ENCODE measurements at regions not wholly inside any gene's neighbourhood (a gene's known extent, or its start where the extent isn't known, plus 50 kb on each side); places are given as distances from the start of the nearest gene placed in this dataset.
A peak's percentile ranks its signal among the peaks of the same experiment; 100 is the strongest.
"Not testable (repeated sequence)": the region's sequence is repeated elsewhere in the genome, so short reads cannot be mapped to it uniquely, and the experiment has no call there.

- DNase-seq = no peak
Observed at GRCh38 chr9:31490551-31491106, 893.8 kb upstream of the ACO1 start.

DNA sequence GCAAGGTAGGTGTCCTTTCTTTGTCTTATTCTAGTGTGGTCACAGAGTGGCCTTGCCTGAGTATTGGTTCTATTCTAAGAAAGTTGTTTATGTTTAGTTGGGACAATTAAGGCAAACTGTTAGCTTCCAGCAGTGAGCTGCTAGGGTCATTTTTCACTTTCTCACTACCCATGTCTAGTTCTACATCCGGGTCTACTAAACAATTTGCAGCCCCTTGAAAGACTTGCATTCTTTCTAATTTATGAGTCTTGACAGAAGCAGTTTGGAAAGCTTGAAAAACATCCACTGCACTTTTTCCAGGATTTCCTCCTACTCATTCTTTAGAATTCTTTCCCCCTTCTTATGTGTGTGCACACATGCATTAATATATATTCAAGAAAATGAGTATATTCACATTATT, 892.2 kb upstream of the ACO1 start:
- DNase-seq = no peak

DNA sequence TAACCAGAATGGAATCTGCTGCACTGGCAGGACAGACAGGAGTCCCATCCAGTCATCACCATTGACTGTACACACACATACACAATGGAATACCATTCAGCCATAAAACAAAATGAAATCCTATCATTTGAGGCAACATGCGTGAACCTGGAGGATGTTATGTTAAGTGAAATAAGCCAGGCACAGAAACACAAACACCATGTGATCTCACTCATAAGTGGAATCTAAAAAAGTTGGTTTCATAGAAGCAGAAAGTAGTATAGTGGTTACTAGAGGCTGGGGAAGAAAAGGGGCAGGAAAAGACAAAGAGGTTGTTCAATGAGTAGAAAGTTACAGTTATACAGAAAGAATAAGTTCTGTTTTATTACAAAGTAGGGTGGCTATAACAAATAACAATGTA, 884.0 kb upstream of the ACO1 start:
- no peak for DNase-seq

GRCh38 chr9:31519011-31519410, 865.4 kb upstream of the ACO1 start:
- DNase-seq = no peak

DNA sequence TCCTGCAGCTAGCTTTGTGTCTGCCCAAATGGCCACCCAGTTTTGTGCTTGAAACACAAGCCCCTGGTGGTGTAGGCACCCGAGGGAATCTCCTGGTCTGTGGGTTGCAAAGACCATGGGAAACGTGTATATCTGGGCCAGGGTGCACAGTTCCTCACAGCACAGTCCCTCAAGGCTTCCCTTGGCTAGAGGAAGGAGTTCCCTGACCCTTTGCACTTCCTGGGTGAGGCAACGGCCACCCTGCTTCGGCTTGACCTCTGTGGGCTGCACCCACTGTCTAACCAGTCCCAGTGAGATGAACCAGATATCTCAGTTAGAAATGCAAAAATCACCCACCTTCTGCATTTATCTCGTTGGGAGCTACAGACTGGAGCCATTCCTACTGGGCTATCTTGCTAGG, 865.0 kb upstream of the ACO1 start:
- no peak for DNase-seq

GRCh38 chr9:31519826-31520225, 864.6 kb upstream of the ACO1 start:
- DNase-seq = no peak

GRCh38 chr9:31520301-31521085, 864.0 kb upstream of the ACO1 start:
- no peak for DNase-seq

DNA sequence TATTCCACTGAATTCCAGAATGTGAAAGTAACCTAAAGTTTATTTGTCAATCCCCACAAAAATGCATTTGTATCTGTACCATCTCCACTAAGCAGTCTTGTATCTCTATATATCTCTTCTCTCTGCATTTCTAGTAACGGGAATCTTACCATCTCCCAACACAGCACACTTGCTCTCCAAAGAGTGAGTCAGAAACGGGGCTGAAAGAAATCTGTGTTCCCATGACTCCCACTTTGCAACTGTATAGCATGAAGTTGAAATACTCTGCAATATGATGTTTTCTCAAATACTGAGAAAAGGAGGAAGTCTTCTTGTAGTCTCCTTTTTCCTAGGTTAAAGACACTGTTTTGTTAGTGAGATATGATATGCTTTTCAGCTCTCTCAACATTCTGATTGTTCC, 848.8 kb upstream of the ACO1 start:
- no peak for DNase-seq

- no peak for DNase-seq
Observed at GRCh38 chr9:31536471-31536870, 848.0 kb upstream of the ACO1 start.

DNA sequence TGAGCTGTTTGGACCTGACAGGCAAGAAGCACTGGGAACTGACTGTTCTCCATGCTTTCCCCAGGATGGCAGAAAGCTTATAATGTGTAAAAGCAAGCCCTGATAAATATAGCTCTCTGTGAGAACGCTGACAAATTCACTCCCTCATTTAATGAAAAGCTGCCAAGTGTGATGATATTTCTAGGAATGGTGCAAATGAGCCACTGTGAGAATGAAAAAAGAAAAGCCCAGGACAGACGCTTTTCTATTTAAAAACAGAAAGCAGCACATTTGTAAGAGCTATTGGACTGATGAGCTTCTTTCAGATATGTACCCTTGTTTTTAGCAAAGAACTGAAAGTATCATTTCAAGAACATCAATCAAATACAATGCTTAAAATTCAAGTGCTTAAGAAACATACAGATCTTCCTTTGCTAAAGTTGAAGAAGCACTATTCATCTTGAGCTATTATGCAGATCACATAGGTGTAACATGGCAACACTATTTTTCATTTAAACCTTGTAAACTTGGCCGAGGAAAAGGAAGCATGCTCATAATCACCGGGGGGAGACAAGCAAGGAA, 842.6 kb upstream of the ACO1 start:
- no peak for DNase-seq

DNA sequence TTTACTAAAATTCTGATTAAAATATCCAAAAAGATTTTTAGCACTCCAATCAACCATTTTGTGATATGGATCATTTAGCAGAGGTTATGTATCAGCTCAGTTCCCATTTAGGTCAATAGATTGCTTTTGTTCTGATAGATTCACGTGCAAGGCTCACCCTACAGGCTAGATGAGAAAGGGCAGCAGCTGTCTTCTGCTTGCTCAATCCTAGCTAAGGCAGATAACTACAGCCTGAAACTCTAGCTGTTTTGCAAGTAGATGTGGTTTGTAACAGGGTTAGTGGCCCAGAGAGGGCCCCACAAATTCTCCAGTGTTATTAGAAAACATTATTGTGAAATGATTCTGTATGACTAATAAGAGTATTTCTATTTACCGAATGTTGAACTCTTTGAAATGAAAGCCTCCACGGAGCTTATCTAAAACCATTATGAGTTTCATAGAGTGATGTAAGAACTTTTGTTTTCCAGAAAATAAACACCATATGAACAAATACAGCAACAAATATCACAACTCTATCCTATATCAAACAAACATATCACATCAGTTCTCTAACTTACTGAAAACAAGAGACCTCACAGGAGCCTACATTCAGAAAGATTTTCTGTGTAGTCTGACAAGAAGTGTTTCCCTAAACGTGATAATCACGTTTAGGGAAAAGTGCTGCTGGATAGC, 841.9 kb upstream of the ACO1 start:
- no peak for DNase-seq

DNA sequence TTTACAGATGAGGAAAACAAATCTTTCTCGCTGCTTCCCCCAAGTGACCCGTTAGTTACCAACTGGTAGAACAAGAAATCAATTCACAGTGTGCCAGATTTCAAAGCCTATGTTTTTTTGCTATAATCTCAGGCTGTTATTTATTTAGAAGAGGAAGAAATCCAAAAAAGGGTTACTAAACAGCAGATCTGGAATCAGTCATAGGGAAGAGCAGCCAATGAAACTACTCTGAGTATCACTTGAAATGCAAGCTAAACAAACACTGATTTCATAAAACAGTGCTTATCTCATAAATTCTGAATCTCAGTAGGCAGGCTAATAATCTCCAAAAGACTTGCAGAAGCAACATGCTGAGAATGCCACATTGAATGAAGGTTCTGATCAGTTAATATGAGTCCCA, 829.5 kb upstream of the ACO1 start:
- no peak for DNase-seq

DNA sequence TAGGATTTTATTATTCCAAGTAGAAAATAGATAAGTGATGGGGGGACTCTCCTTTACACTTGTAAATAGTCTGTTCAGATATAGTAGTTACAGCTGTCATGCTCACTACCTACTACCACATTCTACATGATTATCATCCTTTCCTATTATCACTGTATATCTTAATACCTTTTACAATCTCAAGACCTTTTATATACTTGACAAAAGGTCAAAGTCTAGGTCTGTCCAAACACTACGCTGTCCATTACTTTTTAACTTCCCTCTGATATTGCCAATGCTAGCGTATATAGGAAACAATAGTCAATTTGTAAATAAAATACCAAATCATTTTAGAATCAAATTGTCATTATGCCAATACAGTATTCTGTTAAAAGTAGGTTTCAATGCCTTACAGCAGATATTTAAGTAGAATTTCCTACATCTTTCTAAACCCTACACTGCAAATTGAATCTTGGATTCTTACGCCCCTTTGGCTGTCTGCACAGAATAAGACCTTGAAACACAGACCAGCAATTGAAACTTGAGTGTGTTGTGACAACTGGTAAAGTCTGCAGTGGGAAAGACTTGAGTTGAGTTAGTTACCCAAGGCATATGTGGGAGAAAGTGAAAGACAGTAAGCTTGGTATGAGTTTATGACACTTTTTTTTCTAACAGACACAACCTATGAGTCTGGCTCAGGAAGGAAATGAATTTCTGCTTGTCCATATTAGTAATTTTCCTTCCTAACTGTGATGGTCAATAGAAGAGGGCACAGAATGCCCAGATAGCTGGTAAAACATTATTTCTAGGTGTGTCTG, 827.6 kb upstream of the ACO1 start:
- DNase-seq = no peak

- DNase-seq = not testable (repeated sequence)
Observed at GRCh38 chr9:31572190-31572589, 812.3 kb upstream of the ACO1 start.

DNA sequence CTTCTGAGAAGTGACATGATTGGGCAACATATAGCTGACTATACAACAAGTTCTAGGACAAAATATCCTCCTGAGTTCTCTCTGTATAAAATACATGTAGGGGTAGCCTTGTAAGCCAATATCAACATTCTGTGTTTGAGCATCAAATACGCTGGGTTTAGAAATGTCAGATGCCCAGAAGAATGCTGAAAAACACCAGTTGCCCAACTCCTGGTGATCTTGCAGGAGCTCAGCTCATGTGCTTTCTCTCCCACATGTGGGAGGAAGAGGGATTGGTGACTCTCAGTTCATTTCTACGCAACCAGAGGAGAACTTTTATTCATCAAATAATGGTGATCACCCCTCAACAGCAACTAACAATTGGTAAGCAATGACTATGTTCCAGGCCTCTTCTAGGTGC, 810.9 kb upstream of the ACO1 start:
- no peak for DNase-seq

DNA sequence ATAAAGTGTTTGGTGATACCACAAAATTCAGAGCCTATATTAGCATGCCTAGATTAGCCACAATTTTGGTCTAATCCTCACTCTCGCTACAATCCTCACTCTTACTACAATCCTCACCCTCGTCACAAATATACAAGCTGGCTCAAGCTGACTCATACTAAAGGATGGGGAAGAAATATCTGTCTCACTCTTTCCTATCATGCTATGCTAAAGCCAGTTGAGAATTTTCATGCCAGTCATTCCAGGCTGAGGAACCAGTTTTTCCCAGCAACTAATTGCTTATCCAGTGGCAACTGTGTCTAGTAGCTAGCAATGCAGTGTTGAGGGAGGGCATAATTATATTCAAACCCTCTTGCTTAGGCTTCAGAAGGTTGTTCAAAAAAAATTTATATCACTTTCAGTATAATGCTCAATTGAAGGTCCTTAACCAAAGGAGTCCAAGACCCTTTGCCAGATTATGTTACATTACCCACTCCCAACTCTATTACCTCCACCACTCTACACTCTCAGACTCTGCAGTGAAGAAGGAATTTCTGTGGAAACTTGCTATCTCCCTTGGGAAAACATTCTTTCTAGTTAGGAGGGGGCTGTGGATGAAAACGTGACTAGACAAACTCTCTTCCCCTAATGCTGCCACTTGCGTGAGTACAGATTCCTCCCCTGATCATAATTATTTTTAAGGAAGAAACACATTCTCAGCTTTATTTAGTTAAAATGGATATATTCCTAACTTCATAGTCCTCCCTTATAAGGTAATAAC, 810.3 kb upstream of the ACO1 start:
- DNase-seq = no peak

DNA sequence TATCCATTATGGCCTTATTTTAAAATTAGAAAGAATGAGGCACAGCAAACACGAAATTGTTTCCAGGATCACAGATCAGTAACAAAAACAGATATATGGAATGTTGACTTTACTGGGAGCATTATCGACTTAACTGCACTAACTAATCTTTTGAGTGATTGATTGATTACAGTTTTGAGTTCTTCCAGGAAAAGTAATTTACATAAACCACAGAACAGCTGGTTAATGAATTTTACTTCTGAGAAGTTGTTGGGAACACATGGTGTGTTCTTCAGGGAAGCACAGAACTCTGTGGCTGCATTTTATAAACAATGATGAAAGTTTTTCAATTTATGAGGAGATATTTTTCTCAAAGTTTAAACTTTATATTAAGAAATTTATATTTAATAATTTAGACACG, 802.4 kb upstream of the ACO1 start:
- no peak for DNase-seq

DNA sequence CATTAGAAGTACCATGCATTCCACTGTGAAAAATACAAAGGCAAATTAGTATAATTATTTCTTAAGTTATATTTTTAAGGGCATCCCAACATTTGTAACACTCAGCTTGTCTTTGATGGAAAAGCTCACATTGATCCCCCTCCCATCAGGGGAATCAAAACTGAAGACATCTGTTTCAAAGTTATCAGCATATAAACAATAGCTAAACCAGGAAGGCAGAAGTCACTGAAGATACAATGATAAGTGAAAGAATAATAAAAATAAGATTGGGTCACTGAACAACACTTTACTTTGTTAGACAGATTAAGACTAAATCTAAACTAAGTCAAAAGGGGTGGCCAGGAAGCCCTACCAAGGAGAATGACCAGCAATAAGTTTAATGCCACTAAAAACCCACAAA, 801.9 kb upstream of the ACO1 start:
- DNase-seq = no peak

- DNase-seq = no peak
Observed at GRCh38 chr9:31585158-31585557, 799.3 kb upstream of the ACO1 start.

- no peak for DNase-seq
Observed at GRCh38 chr9:31587146-31587545, 797.3 kb upstream of the ACO1 start.

- DNase-seq = peak; percentile 64
Observed at GRCh38 chr9:31588006-31588405, 796.4 kb upstream of the ACO1 start.

- DNase-seq = no peak
Observed at GRCh38 chr9:31588756-31589155, 795.7 kb upstream of the ACO1 start.

DNA sequence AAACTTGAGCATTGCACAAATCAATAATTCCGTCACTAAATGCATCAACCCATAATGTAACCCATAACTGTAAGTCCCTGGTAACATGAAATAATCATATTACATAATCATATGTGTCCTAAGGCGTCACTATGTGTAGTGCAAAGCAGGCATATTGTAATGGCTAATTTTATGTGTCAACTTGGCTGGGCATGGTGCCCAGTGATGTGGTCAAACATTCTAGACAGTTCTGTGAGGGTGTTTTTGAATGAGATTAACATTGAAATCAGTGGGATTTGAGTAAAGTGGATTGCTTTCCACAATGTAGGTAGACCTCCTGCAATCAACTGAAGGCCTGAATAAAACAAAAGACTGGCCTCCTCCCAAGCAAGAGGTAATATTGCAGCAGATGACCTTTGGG, 794.4 kb upstream of the ACO1 start:
- DNase-seq = no peak
